Panc1 (cell line): ENCODE measurements at regions not wholly inside any gene's neighbourhood (a gene's known extent, or its start where the extent isn't known, plus 50 kb on each side); places are given as distances from the start of the nearest gene placed in this dataset.

Experiments used
- ATAC-seq: fragments of 200-7000 bp; cut with Tn5 transposase; 2 replicates; pipeline ENCODE4 v1.9.1; 2020; ENCODE audit warnings: mild to moderate bottlenecking, moderate library complexity
- BruUV-seq: library from RNA; stranded (reverse); fragments of 400-500 nt; replicated peaks from 2 replicates; lab custom pipeline; 2021; lab: Mats Ljungman, UMichigan
- CTCF ChIA-PET: fragments of 300-600 bp; sonication (Branson Sonifier 250); formaldehyde crosslinking; loops from one replicate; lab custom pipeline; 2022; ENCODE audit warnings: antibody characterized with exemption; lab: Charles Lee
- POLR2A ChIA-PET: fragments of 300-600 bp; sonication (Branson Sonifier 250); formaldehyde crosslinking; loops from one replicate; lab custom pipeline; 2022; ENCODE audit warnings: antibody characterized with exemption; lab: Charles Lee
- DNase-seq: peaks from one replicate; pipeline ENCODE4 v3.0.0-alpha.2; 2010; ENCODE audit warnings: low read depth, low spot score
- H3K27ac ChIP-seq: 2 replicates; pipeline ENCODE4 v1.5.1; 2011; ENCODE audit warnings: mild to moderate bottlenecking, low read length, inconsistent platforms
- H3K27me3 ChIP-seq: fragments of 200-500 bp; sonication (Bioruptor generic); 2 replicates; pipeline ENCODE4 v1.6.0; 2014; ENCODE audit warnings: low read length, inconsistent platforms; ENCODE audit not compliant: control insufficient read depth, insufficient read depth
- H3K36me3 ChIP-seq: fragments of 200-500 bp; sonication (Bioruptor generic); 2 replicates; pipeline ENCODE4 v1.5.1; 2014; ENCODE audit warnings: inconsistent platforms, mild to moderate bottlenecking, low read length, moderate library complexity; ENCODE audit not compliant: control insufficient read depth, insufficient read depth
- H3K4me1 ChIP-seq: 2 replicates; pipeline ENCODE4 v1.5.1; 2011; ENCODE audit warnings: inconsistent platforms, mild to moderate bottlenecking, low read length, moderate library complexity; ENCODE audit not compliant: control insufficient read depth, insufficient read depth
- H3K4me3 ChIP-seq, 2 experiments: 2 replicates each; pipeline ENCODE4 v1.5.1; 2011 to 2012; ENCODE audit warnings: low read depth in 2 of 2, low read length in 2 of 2, mild to moderate bottlenecking in 2 of 2, inconsistent platforms in 1 of 2, moderate library complexity in 1 of 2
- H3K9me3 ChIP-seq: fragments of 200-500 bp; sonication (Bioruptor generic); 2 replicates; pipeline ENCODE4 v1.5.1; 2014; ENCODE audit warnings: low read depth, mild to moderate bottlenecking, inconsistent platforms, low read length, moderate library complexity; ENCODE audit not compliant: control insufficient read depth, insufficient read depth
- POLR2AphosphoS5 ChIP-seq: IDR thresholded peaks from 2 replicates; pipeline ENCODE4 v1.6.1; 2012; ENCODE audit warnings: mild to moderate bottlenecking, low read depth, low read length, moderate library complexity
- SIN3A ChIP-seq: IDR thresholded peaks from 2 replicates; pipeline ENCODE4 v1.6.1; 2012; ENCODE audit warnings: low read depth, mild to moderate bottlenecking, low read length, moderate library complexity, borderline replicate concordance; ENCODE audit not compliant: insufficient read depth
- TCF7L2 ChIP-seq: IDR thresholded peaks from 2 replicates; pipeline ENCODE4 v1.6.1; 2011; ENCODE audit warnings: mild to moderate bottlenecking, low read depth, low read length, inconsistent platforms
- in situ Hi-C: cut with HindIII; loops from 2 replicates; pipeline ENCODE4 v1.10.0; 2016; ENCODE audit warnings: low sequenced_read_pairs, low pct_unique_long_range_greater_than_20kb
- intact Hi-C: fragments of 100-400 bp; cut with micrococcal nuclease; formaldehyde crosslinking; loops from one replicate; pipeline ENCODE4 v1.10.0; 2022; ENCODE audit not compliant: unreplicated experiment
- TF ChIP-seq, protein P1 (sequence below), 2 experiments: IDR thresholded peaks; 2 replicates each; pipeline ENCODE4 v1.6.1; 2011 to 2012; ENCODE audit warnings: low read depth in 2 of 2, control low read depth in 1 of 2, low read length in 1 of 2, mild to moderate bottlenecking in 1 of 2, moderate library complexity in 1 of 2; ENCODE audit not compliant: insufficient read depth in 1 of 2
- TF ChIP-seq, protein P2 (sequence below): fragments of 450-650 bp; IDR thresholded peaks from 2 replicates; pipeline ENCODE4 v1.5.1; 2017; ENCODE audit warnings: mild to moderate bottlenecking

DNA sequence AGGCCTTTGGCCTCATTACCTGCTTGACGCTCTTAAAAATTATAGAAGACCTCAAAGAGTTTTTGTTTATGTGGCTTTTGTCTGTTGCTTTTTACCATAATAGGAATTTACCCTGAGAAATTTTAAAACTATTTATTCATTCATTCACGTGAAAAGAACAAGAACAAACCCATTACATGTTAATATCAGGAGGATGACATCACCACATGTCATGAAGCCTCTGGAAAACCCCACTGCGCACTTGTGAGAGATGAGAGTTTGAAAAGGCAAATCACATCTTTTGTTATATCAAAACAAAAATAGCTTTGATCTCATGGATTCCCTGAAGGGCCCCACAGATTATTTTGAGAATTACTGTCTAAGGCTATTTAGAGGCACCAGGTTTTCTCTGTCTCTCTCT is 61.3 kb upstream of the EYA2 start:
- intact Hi-C loops, result no loop called here
- Histone ChIP-seq H3K36me3 (no peaks in the 10 kb centered on the region), H3K27ac (no peak overlapping the region), H3K9me3 (no peaks in the 10 kb centered on the region), H3K4me1 (no peaks in the 10 kb centered on the region), H3K4me3 (no peak overlapping the region), H3K27me3 (no peaks in the 10 kb centered on the region)
- ChIA-PET CTCF (no interaction called here), POLR2A (no interaction called here)
- in situ Hi-C loops, result no loop called here
- ATAC-seq (no peak), DNase-seq (no peak)
- TF ChIP-seq POLR2AphosphoS5, result no peak
- no peak for TF ChIP-seq SIN3A
- TF ChIP-seq, protein P1, sequence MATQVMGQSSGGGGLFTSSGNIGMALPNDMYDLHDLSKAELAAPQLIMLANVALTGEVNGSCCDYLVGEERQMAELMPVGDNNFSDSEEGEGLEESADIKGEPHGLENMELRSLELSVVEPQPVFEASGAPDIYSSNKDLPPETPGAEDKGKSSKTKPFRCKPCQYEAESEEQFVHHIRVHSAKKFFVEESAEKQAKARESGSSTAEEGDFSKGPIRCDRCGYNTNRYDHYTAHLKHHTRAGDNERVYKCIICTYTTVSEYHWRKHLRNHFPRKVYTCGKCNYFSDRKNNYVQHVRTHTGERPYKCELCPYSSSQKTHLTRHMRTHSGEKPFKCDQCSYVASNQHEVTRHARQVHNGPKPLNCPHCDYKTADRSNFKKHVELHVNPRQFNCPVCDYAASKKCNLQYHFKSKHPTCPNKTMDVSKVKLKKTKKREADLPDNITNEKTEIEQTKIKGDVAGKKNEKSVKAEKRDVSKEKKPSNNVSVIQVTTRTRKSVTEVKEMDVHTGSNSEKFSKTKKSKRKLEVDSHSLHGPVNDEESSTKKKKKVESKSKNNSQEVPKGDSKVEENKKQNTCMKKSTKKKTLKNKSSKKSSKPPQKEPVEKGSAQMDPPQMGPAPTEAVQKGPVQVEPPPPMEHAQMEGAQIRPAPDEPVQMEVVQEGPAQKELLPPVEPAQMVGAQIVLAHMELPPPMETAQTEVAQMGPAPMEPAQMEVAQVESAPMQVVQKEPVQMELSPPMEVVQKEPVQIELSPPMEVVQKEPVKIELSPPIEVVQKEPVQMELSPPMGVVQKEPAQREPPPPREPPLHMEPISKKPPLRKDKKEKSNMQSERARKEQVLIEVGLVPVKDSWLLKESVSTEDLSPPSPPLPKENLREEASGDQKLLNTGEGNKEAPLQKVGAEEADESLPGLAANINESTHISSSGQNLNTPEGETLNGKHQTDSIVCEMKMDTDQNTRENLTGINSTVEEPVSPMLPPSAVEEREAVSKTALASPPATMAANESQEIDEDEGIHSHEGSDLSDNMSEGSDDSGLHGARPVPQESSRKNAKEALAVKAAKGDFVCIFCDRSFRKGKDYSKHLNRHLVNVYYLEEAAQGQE (IDR thresholded peaks at IDR 0.05; ENCODE audit: insufficient read depth in 1 of 2, low read depth in 2 of 2, low read length in 1 of 2), result no peak
- no peak for TF ChIP-seq TCF7L2
- TF ChIP-seq, protein P2, sequence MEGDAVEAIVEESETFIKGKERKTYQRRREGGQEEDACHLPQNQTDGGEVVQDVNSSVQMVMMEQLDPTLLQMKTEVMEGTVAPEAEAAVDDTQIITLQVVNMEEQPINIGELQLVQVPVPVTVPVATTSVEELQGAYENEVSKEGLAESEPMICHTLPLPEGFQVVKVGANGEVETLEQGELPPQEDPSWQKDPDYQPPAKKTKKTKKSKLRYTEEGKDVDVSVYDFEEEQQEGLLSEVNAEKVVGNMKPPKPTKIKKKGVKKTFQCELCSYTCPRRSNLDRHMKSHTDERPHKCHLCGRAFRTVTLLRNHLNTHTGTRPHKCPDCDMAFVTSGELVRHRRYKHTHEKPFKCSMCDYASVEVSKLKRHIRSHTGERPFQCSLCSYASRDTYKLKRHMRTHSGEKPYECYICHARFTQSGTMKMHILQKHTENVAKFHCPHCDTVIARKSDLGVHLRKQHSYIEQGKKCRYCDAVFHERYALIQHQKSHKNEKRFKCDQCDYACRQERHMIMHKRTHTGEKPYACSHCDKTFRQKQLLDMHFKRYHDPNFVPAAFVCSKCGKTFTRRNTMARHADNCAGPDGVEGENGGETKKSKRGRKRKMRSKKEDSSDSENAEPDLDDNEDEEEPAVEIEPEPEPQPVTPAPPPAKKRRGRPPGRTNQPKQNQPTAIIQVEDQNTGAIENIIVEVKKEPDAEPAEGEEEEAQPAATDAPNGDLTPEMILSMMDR, result no peak
- no TSS peak for BruUV-seq

DNA sequence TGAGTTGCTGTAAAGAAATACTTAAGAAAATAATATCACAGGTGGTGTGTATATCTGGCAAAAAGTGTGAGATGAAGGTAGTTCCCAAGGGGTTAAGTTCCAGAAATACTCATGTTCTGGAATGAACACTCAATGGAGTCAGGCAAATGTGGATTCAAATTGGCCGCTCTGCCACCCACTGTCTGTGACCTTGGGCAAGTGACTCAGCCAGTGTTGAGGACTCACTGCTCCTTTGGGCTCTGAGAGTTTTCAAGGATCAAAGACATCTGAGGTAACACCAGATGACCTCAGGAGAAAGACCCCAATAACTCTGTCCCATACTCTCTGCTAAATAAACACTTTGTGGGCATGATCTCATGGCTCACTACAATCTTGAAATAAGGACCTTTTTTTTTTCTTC is 59.2 kb upstream of the EYA2 start:
- ChIA-PET CTCF (no interaction called here), POLR2A (no interaction called here)

More for the DNA sequence above, 59.2 kb upstream of the EYA2 start:
- H3K27ac ChIP-seq, result no peak overlapping the region
- H3K36me3 ChIP-seq, result no peaks in the 10 kb centered on the region
- no peak for DNase-seq
- no peaks in the 10 kb centered on the region for H3K9me3 ChIP-seq
- ATAC-seq, result no peak
- no peaks in the 10 kb centered on the region for H3K27me3 ChIP-seq
- in situ Hi-C loops (no loop called here), intact Hi-C loops (no loop called here)
- no TSS peak for BruUV-seq
- TF ChIP-seq POLR2AphosphoS5 (no peak), SIN3A (no peak)
- TF ChIP-seq, protein P1 (IDR thresholded peaks at IDR 0.05; ENCODE audit: insufficient read depth in 1 of 2, low read depth in 2 of 2, low read length in 1 of 2), result no peak
- no peaks in the 10 kb centered on the region for H3K4me1 ChIP-seq
- H3K4me3 ChIP-seq, result no peak overlapping the region
